ENCODE measurements at regions not wholly inside any gene's neighbourhood (a gene's known extent, or its start where the extent isn't known, plus 50 kb on each side); places are given as distances from the start of the nearest gene placed in this dataset.

DNA sequence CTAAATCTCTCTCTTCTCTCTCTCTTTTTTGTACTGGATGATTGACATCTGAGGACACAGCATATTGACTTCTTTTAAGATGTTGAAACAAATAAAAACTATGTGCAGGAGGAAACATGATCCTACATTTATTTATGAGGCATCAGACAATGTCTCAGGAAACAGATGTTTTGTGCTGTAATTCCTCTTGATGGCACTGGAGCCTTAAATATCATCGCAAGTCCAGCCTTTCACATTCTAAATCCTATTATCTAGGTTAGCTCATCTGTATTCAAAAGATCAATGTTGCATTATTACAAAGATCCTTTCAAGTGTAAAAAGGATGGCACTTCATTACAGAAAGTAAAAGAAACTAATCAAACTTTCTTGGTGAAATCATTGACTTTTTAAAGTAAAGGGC, 63.9 kb downstream of the MAT2B start:
- Mint-ChIP-seq H3K27me3 (peaks cover 16% of the 10 kb centered on the region), H3K4me1 (ENCODE audit: low read depth) (peaks cover 34% of the 10 kb centered on the region), H3K27ac (no peak overlapping the region), H3K9me3 (ENCODE audit: low read depth) (no peaks in the 10 kb centered on the region), H3K36me3 (ENCODE audit: insufficient read depth) (no peaks in the 10 kb centered on the region), H3K4me3 (ENCODE audit: low read depth) (no peak overlapping the region)
- TF ChIP-seq, protein P1, sequence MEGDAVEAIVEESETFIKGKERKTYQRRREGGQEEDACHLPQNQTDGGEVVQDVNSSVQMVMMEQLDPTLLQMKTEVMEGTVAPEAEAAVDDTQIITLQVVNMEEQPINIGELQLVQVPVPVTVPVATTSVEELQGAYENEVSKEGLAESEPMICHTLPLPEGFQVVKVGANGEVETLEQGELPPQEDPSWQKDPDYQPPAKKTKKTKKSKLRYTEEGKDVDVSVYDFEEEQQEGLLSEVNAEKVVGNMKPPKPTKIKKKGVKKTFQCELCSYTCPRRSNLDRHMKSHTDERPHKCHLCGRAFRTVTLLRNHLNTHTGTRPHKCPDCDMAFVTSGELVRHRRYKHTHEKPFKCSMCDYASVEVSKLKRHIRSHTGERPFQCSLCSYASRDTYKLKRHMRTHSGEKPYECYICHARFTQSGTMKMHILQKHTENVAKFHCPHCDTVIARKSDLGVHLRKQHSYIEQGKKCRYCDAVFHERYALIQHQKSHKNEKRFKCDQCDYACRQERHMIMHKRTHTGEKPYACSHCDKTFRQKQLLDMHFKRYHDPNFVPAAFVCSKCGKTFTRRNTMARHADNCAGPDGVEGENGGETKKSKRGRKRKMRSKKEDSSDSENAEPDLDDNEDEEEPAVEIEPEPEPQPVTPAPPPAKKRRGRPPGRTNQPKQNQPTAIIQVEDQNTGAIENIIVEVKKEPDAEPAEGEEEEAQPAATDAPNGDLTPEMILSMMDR (IDR thresholded peaks at IDR 0.05; ENCODE audit: unreplicated experiment) = peak; percentile 40
- DNase-seq (ENCODE audit: low spot score, unreplicated experiment) = no peak

DNA sequence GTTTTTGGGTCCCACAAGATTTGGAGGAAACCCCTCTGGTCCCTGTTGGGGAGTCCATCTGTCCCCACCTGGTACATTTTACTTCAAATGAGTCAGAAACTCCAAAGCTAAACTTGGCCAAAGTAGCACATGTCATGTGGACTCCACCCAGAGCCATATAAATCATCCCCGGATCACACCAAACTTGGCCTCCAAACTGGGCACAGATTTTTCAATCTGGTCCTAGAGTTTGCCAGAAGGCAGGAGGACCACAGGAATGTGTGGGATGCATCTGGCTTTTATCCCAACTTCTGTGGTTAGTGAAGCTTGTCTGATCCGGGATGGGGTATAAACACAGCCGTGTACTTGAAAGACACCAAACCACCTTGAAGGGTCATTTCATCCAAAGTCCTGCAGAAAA, 66.3 kb downstream of the MAT2B start:
- no peak for DNase-seq (ENCODE audit: low spot score, unreplicated experiment)
- H3K9me3 Mint-ChIP-seq (ENCODE audit: low read depth) = no peaks in the 10 kb centered on the region
- H3K27ac Mint-ChIP-seq = no peak overlapping the region
- peaks cover 13% of the 10 kb centered on the region for H3K27me3 Mint-ChIP-seq
- TF ChIP-seq, protein P1 (IDR thresholded peaks at IDR 0.05; ENCODE audit: unreplicated experiment) = no peak
- no peaks in the 10 kb centered on the region for H3K36me3 Mint-ChIP-seq (ENCODE audit: insufficient read depth)
- no peak overlapping the region for H3K4me3 Mint-ChIP-seq (ENCODE audit: low read depth)
- H3K4me1 Mint-ChIP-seq (ENCODE audit: low read depth) = peaks cover 20% of the 10 kb centered on the region

DNA sequence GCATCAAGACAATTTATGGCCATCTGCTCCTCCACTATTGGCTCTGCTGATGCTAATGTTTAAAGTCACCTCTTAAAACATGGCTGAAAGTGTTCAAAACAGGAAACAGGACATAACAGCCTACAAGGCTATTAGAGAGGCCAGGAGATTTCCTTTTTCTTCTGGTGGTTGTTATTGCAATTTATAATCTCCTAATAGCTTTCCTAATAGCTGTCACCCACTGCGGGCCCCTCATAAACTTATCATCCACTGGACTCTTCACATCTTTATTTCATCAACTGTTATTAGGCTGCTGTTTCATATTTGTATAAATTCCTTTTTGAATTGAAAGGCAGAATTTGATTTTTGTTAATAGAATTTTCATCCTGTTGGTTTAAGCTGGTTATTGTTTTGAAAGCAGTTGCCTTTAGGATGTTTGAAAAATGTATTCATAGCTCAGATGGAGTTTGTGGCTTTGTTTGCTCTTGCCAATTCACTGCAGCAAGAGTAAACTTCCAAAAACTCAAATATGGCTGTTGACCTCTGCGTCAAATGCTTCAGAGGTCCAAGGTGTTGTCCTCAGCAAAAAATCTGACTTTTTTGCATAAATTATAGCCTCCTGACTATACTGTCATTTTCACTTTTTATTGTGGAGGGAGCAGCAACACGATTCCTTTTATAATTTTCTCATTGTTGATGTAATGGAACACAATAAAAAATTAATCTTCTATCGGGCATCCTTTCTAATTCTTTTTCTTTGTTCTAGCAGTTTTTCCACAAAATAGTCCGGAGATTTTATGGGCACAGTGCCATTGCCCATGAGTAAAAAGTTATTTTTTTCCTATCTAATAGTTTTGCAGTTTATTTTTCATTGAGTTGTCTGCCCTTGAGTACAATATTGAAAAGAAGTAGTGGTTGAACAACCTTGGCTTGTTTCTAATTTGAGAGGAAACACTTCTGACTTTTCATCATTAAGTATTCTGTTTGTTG, 69.3 kb downstream of the MAT2B start:
- TF ChIP-seq, protein P1 (IDR thresholded peaks at IDR 0.05; ENCODE audit: unreplicated experiment) = no peak
- Mint-ChIP-seq H3K9me3 (ENCODE audit: low read depth) (peaks cover 3% of the 10 kb centered on the region), H3K4me1 (ENCODE audit: low read depth) (peaks cover 11% of the 10 kb centered on the region), H3K36me3 (ENCODE audit: insufficient read depth) (no peaks in the 10 kb centered on the region), H3K27me3 (no peaks in the 10 kb centered on the region), H3K27ac (no peak overlapping the region), H3K4me3 (ENCODE audit: low read depth) (no peak overlapping the region)
- DNase-seq (ENCODE audit: low spot score, unreplicated experiment) = no peak

DNA sequence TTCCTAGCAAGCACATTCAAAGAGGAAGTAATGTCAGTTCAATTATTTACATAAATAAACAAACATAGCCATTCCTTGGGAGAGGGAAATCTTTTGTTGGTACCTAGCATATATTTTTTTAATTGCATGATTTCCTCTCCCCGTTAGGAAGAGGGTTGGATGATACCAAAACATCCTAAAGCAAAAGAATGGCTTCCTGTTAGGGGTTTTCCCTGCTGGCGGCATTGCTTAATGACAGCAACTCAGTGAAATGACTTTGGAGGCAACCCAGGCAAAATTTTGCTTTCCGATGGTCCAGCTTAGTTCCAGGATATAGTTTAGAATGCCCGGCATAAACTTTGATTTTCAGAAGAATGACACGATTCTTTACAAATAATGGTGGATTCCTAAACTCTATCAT, 73.2 kb downstream of the MAT2B start:
- Mint-ChIP-seq H3K9me3 (ENCODE audit: low read depth) (peaks cover 4% of the 10 kb centered on the region), H3K27ac (no peak overlapping the region), H3K4me3 (ENCODE audit: low read depth) (no peak overlapping the region), H3K4me1 (ENCODE audit: low read depth) (peaks cover 4% of the 10 kb centered on the region), H3K27me3 (no peaks in the 10 kb centered on the region), H3K36me3 (ENCODE audit: insufficient read depth) (no peaks in the 10 kb centered on the region)
- DNase-seq (ENCODE audit: low spot score, unreplicated experiment) = no peak
- TF ChIP-seq, protein P1 (IDR thresholded peaks at IDR 0.05; ENCODE audit: unreplicated experiment) = no peak

DNA sequence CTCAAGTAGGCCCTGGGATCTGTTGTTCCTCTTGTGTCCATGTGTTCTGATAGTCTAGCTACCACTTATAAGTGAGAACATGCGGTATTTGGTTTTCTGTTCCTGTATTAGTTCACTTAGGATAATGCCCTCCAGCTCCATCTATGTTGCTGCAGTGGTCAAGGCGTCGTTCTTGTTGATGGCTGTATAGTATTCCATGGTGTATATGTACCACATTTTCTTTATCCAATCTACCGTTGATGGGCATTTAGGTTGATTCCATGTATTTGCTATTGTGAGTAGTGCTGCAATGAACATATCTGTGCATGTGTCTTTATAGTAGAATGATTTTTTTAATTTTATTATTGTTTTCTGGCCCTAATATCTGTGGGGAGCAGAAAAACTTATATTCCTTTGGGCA, 74.3 kb downstream of the MAT2B start:
- TF ChIP-seq, protein P1 (IDR thresholded peaks at IDR 0.05; ENCODE audit: unreplicated experiment) = no peak
- Mint-ChIP-seq H3K36me3 (ENCODE audit: insufficient read depth) (peaks cover 1% of the 10 kb centered on the region), H3K9me3 (ENCODE audit: low read depth) (peaks cover 6% of the 10 kb centered on the region), H3K27ac (no peak overlapping the region), H3K4me3 (ENCODE audit: low read depth) (no peak overlapping the region), H3K4me1 (ENCODE audit: low read depth) (peaks cover 4% of the 10 kb centered on the region), H3K27me3 (no peaks in the 10 kb centered on the region)
- no peak for DNase-seq (ENCODE audit: low spot score, unreplicated experiment)
